A549 (cell line): ENCODE measurements at regions not wholly inside any gene's neighbourhood (a gene's known extent, or its start where the extent isn't known, plus 50 kb on each side); places are given as distances from the start of the nearest gene placed in this dataset.

ENCODE experiments used
- CEBPB ChIP-seq, 2 experiments: fragments of >200 bp in 1 of 2; sonication (Bioruptor Twin) in 1 of 2; formaldehyde crosslinking in 1 of 2; IDR thresholded peaks; 2 replicates each; pipeline ENCODE4 v1.6.1; 2012 to 2016
- NFE2L2 ChIP-seq: fragments of 150-350 bp; conservative IDR thresholded peaks from 2 replicates; pipeline ENCODE4 v1.6.1; 2014; ENCODE audit warnings: low read length
- RARB ChIP-seq: fragments of 250-450 bp; sonication (Bioruptor Pico); IDR thresholded peaks from 2 replicates; pipeline ENCODE4 v1.8.0; 2021; ENCODE audit warnings: mild to moderate bottlenecking, moderate library complexity
- SMC3 ChIP-seq: fragments of >200 bp; sonication (Bioruptor Twin); formaldehyde crosslinking; IDR thresholded peaks from 3 replicates; pipeline ENCODE4 v1.6.1; 2018; ENCODE audit warnings: inconsistent platforms
- TF ChIP-seq, protein P1 (sequence below): fragments of >200 bp; sonication (Bioruptor Twin); formaldehyde crosslinking; IDR thresholded peaks from 3 replicates; pipeline ENCODE4 v1.5.1; 2016

DNA sequence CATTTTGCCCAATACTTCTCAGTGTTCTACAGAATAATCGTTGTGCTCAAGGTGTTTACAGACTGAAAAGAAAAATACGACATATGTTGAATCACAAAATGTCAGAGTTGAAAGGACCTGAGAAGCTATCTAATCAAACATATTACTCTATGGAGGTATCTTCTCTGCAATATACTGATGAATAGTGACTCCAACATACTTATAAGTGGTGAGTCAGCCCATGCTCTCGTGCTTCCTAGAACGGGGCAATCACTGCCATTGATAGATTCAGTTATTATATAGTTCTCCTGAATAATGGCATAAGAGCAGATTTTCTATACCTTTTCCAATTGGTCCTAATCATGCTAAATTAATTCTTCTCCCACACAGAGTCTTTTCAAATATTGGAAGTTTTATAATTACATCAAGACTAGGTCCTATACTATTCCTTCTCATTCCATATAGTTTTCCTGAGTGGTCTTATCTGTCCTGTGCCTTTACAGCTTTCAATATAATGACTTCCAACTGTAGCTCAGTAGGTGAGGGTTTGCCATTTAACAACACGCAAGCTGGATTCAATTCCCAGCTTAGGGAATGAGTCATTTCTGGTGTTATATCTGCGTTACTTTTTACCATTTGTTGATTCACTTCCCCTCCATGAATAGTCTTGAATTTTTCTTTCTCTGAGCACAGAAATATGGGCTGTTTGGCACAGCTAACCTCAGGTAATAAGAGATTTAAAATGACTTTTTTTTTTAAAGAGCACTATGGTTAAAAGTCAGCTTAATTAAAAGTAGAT is 81.1 kb downstream of the PLK2 start:
- TF ChIP-seq, protein P1, sequence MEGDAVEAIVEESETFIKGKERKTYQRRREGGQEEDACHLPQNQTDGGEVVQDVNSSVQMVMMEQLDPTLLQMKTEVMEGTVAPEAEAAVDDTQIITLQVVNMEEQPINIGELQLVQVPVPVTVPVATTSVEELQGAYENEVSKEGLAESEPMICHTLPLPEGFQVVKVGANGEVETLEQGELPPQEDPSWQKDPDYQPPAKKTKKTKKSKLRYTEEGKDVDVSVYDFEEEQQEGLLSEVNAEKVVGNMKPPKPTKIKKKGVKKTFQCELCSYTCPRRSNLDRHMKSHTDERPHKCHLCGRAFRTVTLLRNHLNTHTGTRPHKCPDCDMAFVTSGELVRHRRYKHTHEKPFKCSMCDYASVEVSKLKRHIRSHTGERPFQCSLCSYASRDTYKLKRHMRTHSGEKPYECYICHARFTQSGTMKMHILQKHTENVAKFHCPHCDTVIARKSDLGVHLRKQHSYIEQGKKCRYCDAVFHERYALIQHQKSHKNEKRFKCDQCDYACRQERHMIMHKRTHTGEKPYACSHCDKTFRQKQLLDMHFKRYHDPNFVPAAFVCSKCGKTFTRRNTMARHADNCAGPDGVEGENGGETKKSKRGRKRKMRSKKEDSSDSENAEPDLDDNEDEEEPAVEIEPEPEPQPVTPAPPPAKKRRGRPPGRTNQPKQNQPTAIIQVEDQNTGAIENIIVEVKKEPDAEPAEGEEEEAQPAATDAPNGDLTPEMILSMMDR: no peak
- TF ChIP-seq CEBPB (IDR thresholded peaks at IDR 0.05) (no peak), RARB (CRISPR knock-in tag) (no peak), SMC3 (no peak), NFE2L2 (no peak)
